PC-3 (cell line): ENCODE measurements at regions not wholly inside any gene's neighbourhood (a gene's known extent, or its start where the extent isn't known, plus 50 kb on each side); places are given as distances from the start of the nearest gene placed in this dataset.

Experiments used
- ATAC-seq: fragments of 200-7000 bp; cut with Tn5 transposase; 2 replicates; pipeline ENCODE4 v1.9.1; 2020; ENCODE audit warnings: mild to moderate bottlenecking, moderate library complexity
- BruUV-seq: library from RNA; stranded (reverse); fragments of 400-500 nt; replicated peaks from 2 replicates; lab custom pipeline; 2021; lab: Mats Ljungman, UMichigan
- CTCF ChIA-PET: fragments of 300-600 bp; sonication (Branson Sonifier 250); formaldehyde crosslinking; loops from one replicate; lab custom pipeline; 2022; ENCODE audit warnings: antibody characterized with exemption; lab: Charles Lee
- POLR2A ChIA-PET: fragments of 300-600 bp; sonication (Branson Sonifier 250); formaldehyde crosslinking; loops from one replicate; lab custom pipeline; 2022; ENCODE audit warnings: antibody characterized with exemption; ENCODE audit not compliant: unreplicated experiment; lab: Charles Lee
- DNase-seq: peaks from one replicate; pipeline ENCODE4 v3.0.0-alpha.2; 2015
- H2AFZ ChIP-seq: fragments of 300-600 bp; sonication (generic); 2 replicates; pipeline ENCODE4 v1.6.0; 2016; ENCODE audit warnings: antibody characterized with exemption, low read length
- H3F3A ChIP-seq: fragments of 300-600 bp; sonication (generic); one replicate; pipeline ENCODE4 v1.6.0; 2017; ENCODE audit warnings: antibody characterized with exemption, low read length, control low read depth, mild to moderate bottlenecking; ENCODE audit not compliant: unreplicated experiment
- H3K27ac ChIP-seq: fragments of 300-600 bp; sonication (generic); 2 replicates; pipeline ENCODE4 v1.5.1; 2016; ENCODE audit warnings: mild to moderate bottlenecking, low read length
- H3K27me3 ChIP-seq: fragments of 300-600 bp; sonication (generic); 2 replicates; pipeline ENCODE4 v1.6.1; 2016; ENCODE audit warnings: low read length, mixed read lengths
- H3K36me3 ChIP-seq: fragments of 300-600 bp; sonication (generic); 2 replicates; pipeline ENCODE4 v1.6.1; 2016; ENCODE audit warnings: low read depth, mixed run types, low read length, mixed read lengths
- H3K4me1 ChIP-seq: fragments of 300-600 bp; sonication (generic); 2 replicates; pipeline ENCODE4 v1.5.1; 2016; ENCODE audit warnings: low read length; ENCODE audit not compliant: insufficient read depth
- H3K4me2 ChIP-seq: fragments of 300-600 bp; sonication (generic); 2 replicates; pipeline ENCODE4 v1.6.0; 2016; ENCODE audit warnings: low read length
- H3K4me3 ChIP-seq: fragments of 300-600 bp; sonication (generic); 2 replicates; pipeline ENCODE4 v1.5.1; 2016; ENCODE audit warnings: mild to moderate bottlenecking, low read length, mixed read lengths
- H3K79me2 ChIP-seq: fragments of 300-600 bp; sonication (generic); 2 replicates; pipeline ENCODE4 v1.6.1; 2017; ENCODE audit warnings: low read length, mixed read lengths
- H3K9ac ChIP-seq: fragments of 300-600 bp; sonication (generic); 2 replicates; pipeline ENCODE4 v1.6.0; 2016; ENCODE audit warnings: mild to moderate bottlenecking, low read length
- H3K9me2 ChIP-seq: fragments of 300-600 bp; sonication (generic); replicated peaks from 2 replicates; pipeline ENCODE4 v1.6.1; 2016; ENCODE audit warnings: mixed run types, low read length, mixed read lengths
- H3K9me3 ChIP-seq: fragments of 300-600 bp; sonication (generic); 2 replicates; pipeline ENCODE4 v1.6.1; 2016; ENCODE audit warnings: low read length, mixed read lengths
- H4K20me1 ChIP-seq: fragments of 300-600 bp; sonication (generic); 2 replicates; pipeline ENCODE4 v1.6.1; 2016; ENCODE audit warnings: low read length, mixed read lengths
- EZH2 ChIP-seq: fragments of 300-600 bp; sonication (generic); IDR thresholded peaks from one replicate; pipeline ENCODE4 v1.6.1; 2017; ENCODE audit warnings: antibody characterized with exemption, mild to moderate bottlenecking, low read length; ENCODE audit not compliant: unreplicated experiment
- EZH2phosphoT487 ChIP-seq: fragments of 300-600 bp; sonication (generic); IDR thresholded peaks from 2 replicates; pipeline ENCODE4 v1.6.1; 2018; ENCODE audit warnings: mild to moderate bottlenecking, antibody characterized with exemption, low read length, borderline replicate concordance
- intact Hi-C: fragments of 100-400 bp; cut with micrococcal nuclease; formaldehyde crosslinking; loops from 2 replicates; pipeline ENCODE4 v1.9.0; 2023
- TF ChIP-seq, protein P1 (sequence below): fragments of 300-600 bp; sonication (generic); conservative IDR thresholded peaks from 2 replicates; pipeline ENCODE4 v1.5.1; 2017; ENCODE audit warnings: antibody characterized with exemption, low read depth, mild to moderate bottlenecking, low read length

DNA sequence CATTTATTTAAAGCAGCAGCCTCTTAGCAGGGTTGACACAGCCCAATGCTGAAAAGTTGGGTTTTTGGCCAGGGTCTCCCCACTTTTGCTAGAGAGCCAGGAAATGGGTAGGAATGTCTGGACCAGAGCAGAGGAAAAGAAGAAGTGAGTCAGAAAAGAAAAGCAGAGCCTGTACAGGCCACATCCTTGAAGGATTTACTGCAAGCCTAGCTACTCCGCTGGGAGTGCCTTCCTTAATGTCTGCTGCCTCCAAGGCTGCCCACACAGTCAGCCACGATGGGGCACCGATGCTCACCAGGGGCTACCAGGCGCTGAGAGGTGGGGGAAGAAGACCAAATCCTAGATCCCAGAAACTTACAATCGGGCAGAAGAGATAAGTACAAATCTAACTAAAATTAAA lies 139.2 kb downstream of the C12orf75 start:
- Histone ChIP-seq H4K20me1 (no peaks in the 10 kb centered on the region), H3F3A (no peaks in the 10 kb centered on the region), H3K27ac (no peak overlapping the region), H3K9ac (no peak overlapping the region), H3K4me1 (peaks cover 6% of the 10 kb centered on the region), H3K4me3 (no peak overlapping the region), H3K4me2 (no peak overlapping the region), H3K27me3 (no peaks in the 10 kb centered on the region), H2AFZ (no peak overlapping the region), H3K36me3 (no peaks in the 10 kb centered on the region), H3K79me2 (no peaks in the 10 kb centered on the region), H3K9me3 (no peaks in the 10 kb centered on the region), H3K9me2 (no peaks in the 10 kb centered on the region)
- BruUV-seq: no TSS peak
- ATAC-seq (no peak), DNase-seq (no peak)
- ChIA-PET CTCF (interaction anchor here (0.7 kb wide), 1 partner anchor 45 kb away, joined by 3 read pairs; no protein-coding TSS in a partner anchor), POLR2A (no interaction called here)
- intact Hi-C loops: no loop called here
- no peak for TF ChIP-seq EZH2
- TF ChIP-seq, protein P1, sequence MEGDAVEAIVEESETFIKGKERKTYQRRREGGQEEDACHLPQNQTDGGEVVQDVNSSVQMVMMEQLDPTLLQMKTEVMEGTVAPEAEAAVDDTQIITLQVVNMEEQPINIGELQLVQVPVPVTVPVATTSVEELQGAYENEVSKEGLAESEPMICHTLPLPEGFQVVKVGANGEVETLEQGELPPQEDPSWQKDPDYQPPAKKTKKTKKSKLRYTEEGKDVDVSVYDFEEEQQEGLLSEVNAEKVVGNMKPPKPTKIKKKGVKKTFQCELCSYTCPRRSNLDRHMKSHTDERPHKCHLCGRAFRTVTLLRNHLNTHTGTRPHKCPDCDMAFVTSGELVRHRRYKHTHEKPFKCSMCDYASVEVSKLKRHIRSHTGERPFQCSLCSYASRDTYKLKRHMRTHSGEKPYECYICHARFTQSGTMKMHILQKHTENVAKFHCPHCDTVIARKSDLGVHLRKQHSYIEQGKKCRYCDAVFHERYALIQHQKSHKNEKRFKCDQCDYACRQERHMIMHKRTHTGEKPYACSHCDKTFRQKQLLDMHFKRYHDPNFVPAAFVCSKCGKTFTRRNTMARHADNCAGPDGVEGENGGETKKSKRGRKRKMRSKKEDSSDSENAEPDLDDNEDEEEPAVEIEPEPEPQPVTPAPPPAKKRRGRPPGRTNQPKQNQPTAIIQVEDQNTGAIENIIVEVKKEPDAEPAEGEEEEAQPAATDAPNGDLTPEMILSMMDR: no peak
- no peak for TF ChIP-seq EZH2phosphoT487

DNA sequence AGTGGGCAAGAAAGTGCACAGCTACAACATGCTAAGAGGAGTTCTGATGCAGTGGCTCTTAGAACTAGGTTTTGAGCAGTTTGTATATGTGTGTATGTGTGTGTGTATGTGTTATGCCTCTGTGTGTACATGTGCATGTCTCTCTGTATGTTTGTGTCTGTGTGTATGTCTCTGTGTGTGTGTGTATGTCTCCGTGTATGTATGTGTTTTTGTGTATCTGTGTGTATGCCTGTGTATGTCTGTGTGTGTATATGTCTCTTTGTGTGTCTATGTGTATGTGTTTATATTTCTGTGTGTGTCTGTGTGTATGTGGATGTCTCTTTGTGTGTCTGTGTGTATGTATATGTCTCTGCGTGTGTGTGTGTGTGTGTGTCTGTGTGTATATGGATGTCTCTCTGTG lies 139.6 kb downstream of the C12orf75 start:
- no peak overlapping the region for H2AFZ ChIP-seq
- no peaks in the 10 kb centered on the region for H3K27me3 ChIP-seq
- no peaks in the 10 kb centered on the region for H3K9me2 ChIP-seq
- ChIA-PET POLR2A (no interaction called here), CTCF (no interaction called here)
- no peaks in the 10 kb centered on the region for H3F3A ChIP-seq
- no peak for DNase-seq
- no peak overlapping the region for H3K4me2 ChIP-seq
- intact Hi-C loops: no loop called here
- no peak for ATAC-seq
- no peaks in the 10 kb centered on the region for H3K79me2 ChIP-seq
- no peak overlapping the region for H3K4me3 ChIP-seq
- no peaks in the 10 kb centered on the region for H3K36me3 ChIP-seq
- TF ChIP-seq, protein P1: no peak
- TF ChIP-seq EZH2phosphoT487: no peak
- TF ChIP-seq EZH2: no peak
- H4K20me1 ChIP-seq: no peaks in the 10 kb centered on the region
- peaks cover 10% of the 10 kb centered on the region for H3K4me1 ChIP-seq
- H3K9ac ChIP-seq: no peak overlapping the region
- H3K9me3 ChIP-seq: no peaks in the 10 kb centered on the region
- H3K27ac ChIP-seq: no peak overlapping the region
- BruUV-seq: no TSS peak

DNA sequence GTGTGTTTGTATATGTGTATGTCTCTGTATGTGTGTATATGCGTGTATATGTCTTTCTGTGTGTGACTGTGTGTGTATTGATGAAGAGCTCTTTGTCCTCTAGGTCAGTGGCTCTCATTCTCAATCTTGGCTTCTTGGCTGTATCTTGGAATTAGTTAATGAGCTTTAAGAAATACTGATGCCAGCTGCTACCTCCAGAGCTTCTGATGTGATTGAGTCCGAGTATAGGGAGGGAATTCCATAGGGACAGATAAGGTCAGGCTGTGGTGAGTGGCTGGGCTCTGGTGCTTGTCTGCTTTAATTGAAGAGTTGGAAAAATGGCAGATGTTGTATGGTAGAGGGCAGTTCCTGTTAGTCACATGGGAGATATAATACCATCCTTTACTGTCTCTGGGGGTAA lies 140.1 kb downstream of the C12orf75 start:
- Histone ChIP-seq H3K4me3 (no peak overlapping the region), H3K9ac (no peak overlapping the region), H3K79me2 (no peaks in the 10 kb centered on the region), H3K9me3 (no peaks in the 10 kb centered on the region), H3F3A (no peaks in the 10 kb centered on the region), H3K4me2 (no peak overlapping the region), H3K36me3 (no peaks in the 10 kb centered on the region), H2AFZ (no peak overlapping the region), H3K4me1 (peaks cover 12% of the 10 kb centered on the region), H3K27ac (no peak overlapping the region), H3K9me2 (no peaks in the 10 kb centered on the region), H3K27me3 (no peaks in the 10 kb centered on the region), H4K20me1 (no peaks in the 10 kb centered on the region)
- no TSS peak for BruUV-seq
- ATAC-seq (no peak), DNase-seq (no peak)
- POLR2A ChIA-PET: no interaction called here
- CTCF ChIA-PET: no interaction called here
- TF ChIP-seq EZH2 (no peak), EZH2phosphoT487 (no peak)
- TF ChIP-seq, protein P1: no peak
- intact Hi-C loops: no loop called here
